HEK293 (cell line): ENCODE measurements at regions not wholly inside any gene's neighbourhood (a gene's known extent, or its start where the extent isn't known, plus 50 kb on each side); places are given as distances from the start of the nearest gene placed in this dataset.

ENCODE experiments used
- CTCF ChIA-PET: fragments of 350-600 bp; formaldehyde crosslinking; extraction: SDS; loops from one replicate; lab custom pipeline; 2021; ENCODE audit warnings: antibody characterized with exemption; lab: Yijun Ruan, JAX
- POLR2A ChIA-PET: fragments of 300-600 bp; formaldehyde crosslinking; extraction: SDS; loops from one replicate; lab custom pipeline; 2020; ENCODE audit warnings: antibody characterized with exemption, inconsistent platforms; lab: Yijun Ruan, JAX
- H3K27ac ChIP-seq: fragments of 200-500 bp; sonication (Bioruptor generic); 2 replicates; pipeline ENCODE4 v1.5.1; 2014; ENCODE audit warnings: low read depth, low read length, control low read depth, inconsistent platforms; ENCODE audit errors: extremely low read depth
- H3K36me3 ChIP-seq, 2 experiments: fragments of 200-500 bp in 1 of 2; sonication (Bioruptor generic) in 1 of 2; 1 replicate in 1 of 2; 2 replicates in 1 of 2; pipeline ENCODE4 v1.5.1; 2014 to 2017; ENCODE audit warnings: inconsistent platforms in 2 of 2, low read length in 2 of 2; ENCODE audit not compliant: control insufficient read depth in 2 of 2, insufficient read depth in 1 of 2
- H3K4me1 ChIP-seq: fragments of 200-500 bp; sonication (Bioruptor generic); 2 replicates; pipeline ENCODE4 v1.5.1; 2014; ENCODE audit warnings: mild to moderate bottlenecking, low read length, inconsistent platforms; ENCODE audit not compliant: control insufficient read depth, insufficient read depth
- H3K4me3 ChIP-seq: 2 replicates; pipeline ENCODE4 v1.5.1; 2011; ENCODE audit warnings: low read depth, mild to moderate bottlenecking, control low read depth, low read length, moderate library complexity
- H3K9me3 ChIP-seq: fragments of 200-500 bp; sonication (Bioruptor generic); 2 replicates; pipeline ENCODE4 v1.5.1; 2014; ENCODE audit warnings: low read depth, low read length, inconsistent platforms; ENCODE audit not compliant: control insufficient read depth, insufficient read depth
- ATF2 ChIP-seq: fragments of 450-650 bp; formaldehyde crosslinking; IDR thresholded peaks from 2 replicates; pipeline ENCODE4 v1.5.1; 2016; ENCODE audit warnings: missing biosample characterization, missing genetic modification characterization, low read depth
- GLI4 ChIP-seq: fragments of 450-650 bp; formaldehyde crosslinking; IDR thresholded peaks from 2 replicates; pipeline ENCODE4 v1.5.1; 2016; ENCODE audit warnings: missing biosample characterization, missing genetic modification characterization
- PRDM4 ChIP-seq: fragments of 450-650 bp; formaldehyde crosslinking; IDR thresholded peaks from 2 replicates; pipeline ENCODE4 v1.5.1; 2017; ENCODE audit warnings: missing biosample characterization, missing genetic modification characterization
- REST ChIP-seq: fragments of 450-650 bp; formaldehyde crosslinking; IDR thresholded peaks from 2 replicates; pipeline ENCODE4 v1.5.1; 2016; ENCODE audit warnings: missing biosample characterization, missing genetic modification characterization
- ZBTB26 ChIP-seq: fragments of 450-650 bp; formaldehyde crosslinking; optimal IDR thresholded peaks from 2 replicates; pipeline ENCODE3; 2016; ENCODE audit warnings: missing biosample characterization, mild to moderate bottlenecking, missing genetic modification characterization
- ZNF16 ChIP-seq: fragments of 450-650 bp; formaldehyde crosslinking; IDR thresholded peaks from 2 replicates; pipeline ENCODE4 v1.5.1; 2016; ENCODE audit warnings: low read depth, missing biosample characterization, missing genetic modification characterization
- ZNF280C ChIP-seq: fragments of 450-650 bp; formaldehyde crosslinking; IDR thresholded peaks from 2 replicates; pipeline ENCODE4 v1.5.1; 2016; ENCODE audit warnings: missing biosample characterization, missing genetic modification characterization
- ZNF449 ChIP-seq: fragments of 450-650 bp; formaldehyde crosslinking; IDR thresholded peaks from 2 replicates; pipeline ENCODE4 v1.5.1; 2017; ENCODE audit warnings: missing biosample characterization, mild to moderate bottlenecking, missing genetic modification characterization, moderate library complexity
- ZNF48 ChIP-seq: fragments of 450-650 bp; formaldehyde crosslinking; IDR thresholded peaks from 2 replicates; pipeline ENCODE4 v1.5.1; 2016; ENCODE audit warnings: missing biosample characterization, missing genetic modification characterization
- ZNF558 ChIP-seq: fragments of 450-650 bp; formaldehyde crosslinking; IDR thresholded peaks from 2 replicates; pipeline ENCODE4 v1.5.1; 2016; ENCODE audit warnings: missing biosample characterization, missing genetic modification characterization
- ZNF571 ChIP-seq: fragments of 450-650 bp; formaldehyde crosslinking; IDR thresholded peaks from 2 replicates; pipeline ENCODE4 v1.5.0; 2017; ENCODE audit warnings: missing biosample characterization, missing genetic modification characterization
- ZNF580 ChIP-seq: fragments of 450-650 bp; formaldehyde crosslinking; IDR thresholded peaks from 2 replicates; pipeline ENCODE4 v1.5.1; 2016; ENCODE audit warnings: missing biosample characterization, missing genetic modification characterization
- ZNF704 ChIP-seq: fragments of 450-650 bp; formaldehyde crosslinking; IDR thresholded peaks from 2 replicates; pipeline ENCODE4 v1.5.1; 2016; ENCODE audit warnings: missing biosample characterization, missing genetic modification characterization
- ZNF747 ChIP-seq: fragments of 450-650 bp; formaldehyde crosslinking; IDR thresholded peaks from 2 replicates; pipeline ENCODE4 v1.5.1; 2016; ENCODE audit warnings: missing biosample characterization, missing genetic modification characterization
- ZNF776 ChIP-seq: fragments of 450-650 bp; formaldehyde crosslinking; IDR thresholded peaks from 2 replicates; pipeline ENCODE4 v1.5.0; 2017; ENCODE audit warnings: missing biosample characterization, missing genetic modification characterization, borderline replicate concordance
- ZNF785 ChIP-seq: fragments of 450-650 bp; formaldehyde crosslinking; IDR thresholded peaks from 2 replicates; pipeline ENCODE4 v1.5.1; 2016; ENCODE audit warnings: missing biosample characterization, missing genetic modification characterization
- ZNF791 ChIP-seq: fragments of 450-650 bp; formaldehyde crosslinking; IDR thresholded peaks from 2 replicates; pipeline ENCODE4 v1.5.1; 2016; ENCODE audit warnings: missing biosample characterization, missing genetic modification characterization
- ZNF792 ChIP-seq: fragments of 450-650 bp; formaldehyde crosslinking; IDR thresholded peaks from 2 replicates; pipeline ENCODE4 v1.5.1; 2016; ENCODE audit warnings: missing biosample characterization, missing genetic modification characterization

- TF ChIP-seq ZNF16 (tag by site-specific recombination): no peak
- no peak for TF ChIP-seq ZNF785
- no peak for TF ChIP-seq ZNF571 (tag by site-specific recombination)
- TF ChIP-seq ZNF48 (tag by site-specific recombination): no peak
- no peak for TF ChIP-seq ATF2 (tag by site-specific recombination)
- TF ChIP-seq ZNF776: no peak
Observed at GRCh38 chr1:36606641-36607262, 124.0 kb upstream of the CSF3R start (continued).

- Histone ChIP-seq H3K9me3 (no peaks in the 10 kb centered on the region), H3K27ac (no peak overlapping the region), H3K36me3 (no peaks in the 10 kb centered on the region), H3K4me3 (no peak overlapping the region), H3K4me1 (no peaks in the 10 kb centered on the region)
- CTCF ChIA-PET: interaction anchor here (0.5 to 1.6 kb wide), 2 partner anchors 13 to 1404 kb away, joined by 3 to 4 read pairs; no protein-coding TSS in a partner anchor
- POLR2A ChIA-PET: no interaction called here
- TF ChIP-seq ZBTB26 (no peak), ZNF280C (no peak), ZNF791 (tag by site-specific recombination) (no peak), ZNF580 (tag by site-specific recombination) (no peak), ZNF558 (tag by site-specific recombination) (no peak), ZNF704 (tag by site-specific recombination) (no peak), ZNF792 (no peak)
Observed at GRCh38 chr1:36605942-36606640, 123.4 kb upstream of the CSF3R start.

- POLR2A ChIA-PET: no interaction called here
- H3K27ac ChIP-seq: no peak overlapping the region
- TF ChIP-seq ZNF449 (tag by site-specific recombination) (peak; percentile 67; the same call in 1 of the 2 replicates), REST (tag by site-specific recombination) (peak; percentile 90), ZNF16 (tag by site-specific recombination) (no peak), PRDM4 (tag by site-specific recombination) (no peak), ZNF747 (tag by site-specific recombination) (no peak), GLI4 (tag by site-specific recombination) (no peak)
Observed at GRCh38 chr1:36603461-36603860, 120.7 kb upstream of the CSF3R start.

More at GRCh38 chr1:36603461-36603860, 120.7 kb upstream of the CSF3R start:
- no peaks in the 10 kb centered on the region for H3K36me3 ChIP-seq
- H3K9me3 ChIP-seq: no peaks in the 10 kb centered on the region
- CTCF ChIA-PET: no interaction called here
- H3K4me3 ChIP-seq: no peak overlapping the region
- H3K4me1 ChIP-seq: no peaks in the 10 kb centered on the region
